ENCODE measurements at regions not wholly inside any gene's neighbourhood (a gene's known extent, or its start where the extent isn't known, plus 50 kb on each side); places are given as distances from the start of the nearest gene placed in this dataset.
"Not testable (repeated sequence)": the region's sequence is repeated elsewhere in the genome, so short reads cannot be mapped to it uniquely, and the experiment has no call there.

DNA sequence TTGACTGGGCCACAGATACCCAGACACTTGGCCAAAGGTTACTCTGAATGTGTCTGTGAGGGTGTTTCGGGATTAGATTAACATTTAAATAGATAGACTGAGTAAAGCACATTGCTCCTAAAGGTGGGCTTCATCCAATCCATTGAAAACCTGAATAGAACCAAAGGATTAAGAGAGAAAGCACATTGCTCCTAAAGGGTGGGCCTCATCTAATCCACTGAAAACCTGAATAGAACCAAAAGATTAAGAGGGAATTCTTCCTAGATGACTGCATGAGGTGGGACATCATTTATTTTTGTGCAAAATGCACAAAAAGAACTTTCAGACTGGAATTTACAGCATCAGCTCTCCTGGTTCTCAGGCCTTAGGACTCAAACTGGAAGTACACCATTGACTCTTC is 351.2 kb upstream of the PCDH10 start:
- CTCF ChIA-PET = no interaction called here
- TF ChIP-seq, protein P1, sequence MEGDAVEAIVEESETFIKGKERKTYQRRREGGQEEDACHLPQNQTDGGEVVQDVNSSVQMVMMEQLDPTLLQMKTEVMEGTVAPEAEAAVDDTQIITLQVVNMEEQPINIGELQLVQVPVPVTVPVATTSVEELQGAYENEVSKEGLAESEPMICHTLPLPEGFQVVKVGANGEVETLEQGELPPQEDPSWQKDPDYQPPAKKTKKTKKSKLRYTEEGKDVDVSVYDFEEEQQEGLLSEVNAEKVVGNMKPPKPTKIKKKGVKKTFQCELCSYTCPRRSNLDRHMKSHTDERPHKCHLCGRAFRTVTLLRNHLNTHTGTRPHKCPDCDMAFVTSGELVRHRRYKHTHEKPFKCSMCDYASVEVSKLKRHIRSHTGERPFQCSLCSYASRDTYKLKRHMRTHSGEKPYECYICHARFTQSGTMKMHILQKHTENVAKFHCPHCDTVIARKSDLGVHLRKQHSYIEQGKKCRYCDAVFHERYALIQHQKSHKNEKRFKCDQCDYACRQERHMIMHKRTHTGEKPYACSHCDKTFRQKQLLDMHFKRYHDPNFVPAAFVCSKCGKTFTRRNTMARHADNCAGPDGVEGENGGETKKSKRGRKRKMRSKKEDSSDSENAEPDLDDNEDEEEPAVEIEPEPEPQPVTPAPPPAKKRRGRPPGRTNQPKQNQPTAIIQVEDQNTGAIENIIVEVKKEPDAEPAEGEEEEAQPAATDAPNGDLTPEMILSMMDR (IDR thresholded peaks at IDR 0.05; ENCODE audit: low read depth, low read length) = no peak

DNA sequence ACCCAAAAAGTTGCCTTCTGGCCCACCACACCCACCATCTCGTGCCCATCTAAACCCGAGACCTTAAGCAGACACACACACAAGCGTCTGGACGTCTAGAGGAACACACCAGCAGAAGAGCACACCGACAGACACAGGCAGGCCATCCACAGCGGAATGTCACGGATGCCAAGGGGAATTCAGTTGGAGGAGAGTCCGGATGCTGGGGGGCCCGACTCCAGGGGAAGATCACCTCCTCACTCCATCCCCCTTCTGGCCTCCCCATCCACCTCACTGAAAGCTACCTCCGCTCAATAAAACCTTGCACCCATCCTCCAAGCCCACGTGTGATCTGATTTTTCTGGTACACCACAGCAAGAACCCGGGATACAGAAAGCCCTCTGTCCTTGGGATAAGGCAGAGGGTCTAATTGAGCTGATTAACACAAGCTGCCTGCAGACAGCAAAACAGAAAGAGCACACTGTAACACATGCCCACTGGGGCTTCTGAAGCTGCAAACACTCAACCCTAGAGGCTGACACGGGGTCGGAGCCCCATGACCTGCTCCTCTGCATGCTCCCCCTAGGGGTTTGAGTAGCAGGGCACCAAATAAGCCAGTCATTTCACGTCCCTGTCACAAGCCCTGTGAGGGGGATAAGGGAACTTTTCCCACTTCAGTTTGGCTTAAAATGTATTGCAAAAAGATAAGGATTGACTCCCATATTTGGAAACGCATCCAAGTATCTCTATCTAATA is 339.6 kb upstream of the PCDH10 start:
- TF ChIP-seq, protein P1 (IDR thresholded peaks at IDR 0.05; ENCODE audit: low read depth, low read length) = no peak

More for the DNA sequence above, 351.2 kb upstream of the PCDH10 start:
- no peak overlapping the region for H3K4me3 ChIP-seq (ENCODE audit: low read depth, low read length)
- DNase-seq (ENCODE audit: low read depth, low spot score) = no peak
- no peak overlapping the region for H3K27ac ChIP-seq (ENCODE audit: low read depth, low read length)
- H3K9me3 ChIP-seq (ENCODE audit: control insufficient read depth, insufficient read depth, low read length) = no peaks in the 10 kb centered on the region
- no peaks in the 10 kb centered on the region for H3K27me3 ChIP-seq (ENCODE audit: control insufficient read depth, insufficient read depth, low read length)
- POLR2A ChIA-PET = no interaction called here

DNA sequence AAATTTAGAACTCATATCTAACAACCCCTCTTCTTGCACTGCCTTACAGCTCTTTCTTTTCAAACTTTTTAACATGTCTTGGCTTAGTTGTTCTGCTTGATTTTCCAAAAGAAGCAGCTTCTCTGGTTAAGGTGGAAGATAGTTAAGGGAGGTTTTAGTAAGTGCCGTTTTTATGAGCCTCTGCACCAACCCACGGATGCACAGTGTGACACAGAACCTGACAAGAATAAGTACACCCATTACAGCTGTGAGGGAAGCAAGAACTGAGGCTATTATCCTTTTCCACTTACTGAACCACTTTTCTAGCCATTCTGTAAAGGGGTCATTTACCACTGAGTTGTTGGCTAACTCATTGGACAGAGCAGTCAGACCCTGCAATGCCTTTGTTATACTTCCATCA is 336.0 kb upstream of the PCDH10 start:
- CTCF ChIA-PET; DNase-seq (ENCODE audit: low read depth, low spot score); H3K27me3 ChIP-seq (ENCODE audit: control insufficient read depth, insufficient read depth, low read length); H3K4me3 ChIP-seq (ENCODE audit: low read depth, low read length); POLR2A ChIA-PET; H3K27ac ChIP-seq (ENCODE audit: low read depth, low read length): not testable (repeated sequence)
- H3K9me3 ChIP-seq (ENCODE audit: control insufficient read depth, insufficient read depth, low read length) = peaks cover 14% of the 10 kb centered on the region

More for the DNA sequence above, 339.6 kb upstream of the PCDH10 start:
- Histone ChIP-seq H3K4me3 (ENCODE audit: low read depth, low read length) (no peak overlapping the region), H3K27me3 (ENCODE audit: control insufficient read depth, insufficient read depth, low read length) (no peaks in the 10 kb centered on the region), H3K9me3 (ENCODE audit: control insufficient read depth, insufficient read depth, low read length) (peaks cover 7% of the 10 kb centered on the region; the same call in 1 of the 2 replicates), H3K27ac (ENCODE audit: low read depth, low read length) (no peak overlapping the region)
- no peak for DNase-seq (ENCODE audit: low read depth, low spot score)
- ChIA-PET POLR2A (no interaction called here), CTCF (no interaction called here)

DNA sequence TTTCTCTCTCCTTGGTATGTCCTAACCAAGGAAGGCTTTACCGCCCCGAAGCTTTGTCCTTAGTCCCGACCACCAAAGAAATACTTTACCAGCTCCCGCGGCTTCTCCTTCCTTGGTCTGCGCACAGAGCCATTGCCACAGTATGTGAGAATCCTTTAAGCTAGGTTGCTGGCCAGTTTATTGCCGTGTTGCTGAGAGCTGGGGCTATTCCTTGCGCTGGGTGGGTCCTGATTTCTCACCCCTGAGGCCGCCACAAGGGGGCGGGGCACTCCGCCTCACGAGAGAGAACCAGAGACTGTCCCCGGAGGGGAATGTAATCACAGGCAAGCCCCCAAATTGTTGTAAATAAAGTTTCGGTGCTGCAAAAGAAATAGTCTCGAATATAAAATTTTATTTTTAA is 331.0 kb upstream of the PCDH10 start:
- ChIA-PET POLR2A (no interaction called here), CTCF (no interaction called here)
- no peak for DNase-seq (ENCODE audit: low read depth, low spot score)
- no peak overlapping the region for H3K4me3 ChIP-seq (ENCODE audit: low read depth, low read length)
- H3K27me3 ChIP-seq (ENCODE audit: control insufficient read depth, insufficient read depth, low read length) = no peaks in the 10 kb centered on the region
- TF ChIP-seq, protein P1 (IDR thresholded peaks at IDR 0.05; ENCODE audit: low read depth, low read length) = no peak
- H3K27ac ChIP-seq (ENCODE audit: low read depth, low read length) = no peak overlapping the region
- peaks cover 11% of the 10 kb centered on the region for H3K9me3 ChIP-seq (ENCODE audit: control insufficient read depth, insufficient read depth, low read length)

DNA sequence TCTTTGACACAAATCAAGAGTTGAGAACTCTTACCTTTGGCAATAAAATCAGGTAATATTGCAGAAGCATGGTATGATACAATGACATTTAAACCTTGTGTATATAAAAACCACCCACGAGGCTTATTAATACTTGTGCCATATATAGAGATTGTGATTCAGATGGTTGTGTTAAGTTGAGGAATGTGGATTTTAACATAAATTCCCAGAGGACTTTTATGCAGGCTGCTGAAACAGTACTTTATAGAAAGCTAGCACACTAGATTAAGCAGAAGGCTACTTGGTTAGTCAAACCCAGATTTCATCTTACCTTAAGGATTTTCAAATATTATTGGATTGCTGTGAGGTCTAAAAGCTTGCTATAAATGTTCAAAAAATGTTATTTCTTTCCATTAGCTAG is 325.7 kb upstream of the PCDH10 start:
- Histone ChIP-seq H3K4me3 (ENCODE audit: low read depth, low read length) (no peak overlapping the region), H3K9me3 (ENCODE audit: control insufficient read depth, insufficient read depth, low read length) (0 out of 2 replicates have a peak, but pooled peaks cover 2% of the 10 kb centered on the region), H3K27me3 (ENCODE audit: control insufficient read depth, insufficient read depth, low read length) (no peaks in the 10 kb centered on the region), H3K27ac (ENCODE audit: low read depth, low read length) (no peak overlapping the region)
- ChIA-PET CTCF (no interaction called here), POLR2A (no interaction called here)
- TF ChIP-seq, protein P1 (IDR thresholded peaks at IDR 0.05; ENCODE audit: low read depth, low read length) = no peak
- DNase-seq (ENCODE audit: low read depth, low spot score) = no peak

Data from AG04450 (cell line).